Peyer's patch (tissue), 4 donors: ENCODE measurements at regions not wholly inside any gene's neighbourhood (a gene's known extent, or its start where the extent isn't known, plus 50 kb on each side); places are given as distances from the start of the nearest gene placed in this dataset.

Experiments used
- POLR2A ChIP-seq, 2 donors: fragments of 450-650 bp; IDR thresholded peaks; one replicate each; pipeline ENCODE4 v1.5.1; 2017; ENCODE audit warnings: antibody characterized with exemption in 2 of 2, mild to moderate bottlenecking in 2 of 2, moderate library complexity in 2 of 2
- TF ChIP-seq, protein P1 (sequence below), 6 experiments: fragments of 450-650 bp in 4 of 6; fragments of 200-600 bp in 2 of 6; sonication (generic) in 1 of 6; IDR thresholded peaks; one replicate each; pipeline ENCODE4 v1.5.1; 2017 to 2019; ENCODE audit warnings: antibody characterized with exemption in 6 of 6, mild to moderate bottlenecking in 3 of 6, moderate library complexity in 1 of 6

DNA sequence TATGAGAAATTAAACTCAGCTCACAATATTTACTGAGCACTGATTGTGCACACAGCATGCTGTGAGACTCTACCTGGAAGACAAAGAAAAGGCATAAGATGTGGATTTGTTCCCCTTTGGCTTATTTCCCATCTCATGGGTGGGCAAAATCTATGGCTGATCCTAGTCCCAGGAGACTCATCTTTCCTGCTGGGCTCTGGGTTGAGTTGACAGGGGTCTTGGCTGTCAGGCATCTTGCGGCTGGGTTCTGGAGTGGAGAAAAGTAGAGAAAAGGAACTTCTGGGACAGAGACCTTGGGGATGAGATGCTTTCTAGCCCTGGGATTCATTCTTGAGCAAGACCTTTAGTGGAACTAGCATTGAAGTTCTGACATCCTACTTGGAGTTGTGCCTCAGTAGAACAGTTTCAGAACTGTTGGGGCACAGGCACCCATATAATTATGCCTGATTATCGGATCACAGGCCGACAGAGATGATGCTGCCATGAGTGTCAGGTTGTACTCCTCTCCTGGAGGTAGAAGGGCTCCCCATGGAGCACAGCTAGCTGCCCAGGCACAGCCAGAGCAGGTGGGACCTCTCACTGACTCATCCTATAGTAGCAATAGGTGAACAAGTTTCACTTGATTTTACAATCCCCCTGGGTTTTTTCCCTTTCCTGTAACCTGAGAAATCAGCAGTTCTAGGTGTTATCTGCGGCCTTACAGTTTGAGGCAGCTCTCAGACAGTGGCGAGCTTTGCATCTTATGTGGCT, 260.9 kb downstream of the CYRIA start:
- no peak for TF ChIP-seq POLR2A (IDR thresholded peaks at IDR 0.05)
- TF ChIP-seq, protein P1, sequence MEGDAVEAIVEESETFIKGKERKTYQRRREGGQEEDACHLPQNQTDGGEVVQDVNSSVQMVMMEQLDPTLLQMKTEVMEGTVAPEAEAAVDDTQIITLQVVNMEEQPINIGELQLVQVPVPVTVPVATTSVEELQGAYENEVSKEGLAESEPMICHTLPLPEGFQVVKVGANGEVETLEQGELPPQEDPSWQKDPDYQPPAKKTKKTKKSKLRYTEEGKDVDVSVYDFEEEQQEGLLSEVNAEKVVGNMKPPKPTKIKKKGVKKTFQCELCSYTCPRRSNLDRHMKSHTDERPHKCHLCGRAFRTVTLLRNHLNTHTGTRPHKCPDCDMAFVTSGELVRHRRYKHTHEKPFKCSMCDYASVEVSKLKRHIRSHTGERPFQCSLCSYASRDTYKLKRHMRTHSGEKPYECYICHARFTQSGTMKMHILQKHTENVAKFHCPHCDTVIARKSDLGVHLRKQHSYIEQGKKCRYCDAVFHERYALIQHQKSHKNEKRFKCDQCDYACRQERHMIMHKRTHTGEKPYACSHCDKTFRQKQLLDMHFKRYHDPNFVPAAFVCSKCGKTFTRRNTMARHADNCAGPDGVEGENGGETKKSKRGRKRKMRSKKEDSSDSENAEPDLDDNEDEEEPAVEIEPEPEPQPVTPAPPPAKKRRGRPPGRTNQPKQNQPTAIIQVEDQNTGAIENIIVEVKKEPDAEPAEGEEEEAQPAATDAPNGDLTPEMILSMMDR (IDR thresholded peaks at IDR 0.05), result no peak
